HG03108 (cell line): ENCODE measurements at regions not wholly inside any gene's neighbourhood (a gene's known extent, or its start where the extent isn't known, plus 50 kb on each side); places are given as distances from the start of the nearest gene placed in this dataset.

ENCODE experiments used
- ATAC-seq: cut with Tn5 transposase; IDR thresholded peaks from one replicate; pipeline ENCODE4 v1.9.1; 2021; ENCODE audit warnings: moderate library complexity; ENCODE audit not compliant: unreplicated experiment

DNA sequence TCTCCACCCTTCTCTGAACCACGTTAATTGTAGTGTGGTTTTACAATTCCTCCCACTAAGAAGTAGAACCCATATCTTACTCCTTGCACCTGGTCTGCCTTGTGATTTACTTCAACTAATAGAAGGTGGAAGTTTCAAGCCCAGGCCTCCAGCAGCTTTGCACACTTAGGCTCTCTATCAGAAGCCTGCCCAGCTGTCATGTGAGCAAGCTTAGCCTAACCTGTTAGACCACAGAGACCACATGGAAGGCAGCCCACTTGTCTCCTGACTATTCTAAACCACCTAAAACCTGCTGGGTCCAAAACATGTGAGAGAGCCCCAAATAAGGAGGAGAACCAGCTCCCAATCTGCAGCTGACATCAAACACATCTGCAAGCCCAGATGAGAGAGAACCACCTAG is 127.6 kb upstream of the BTBD3 start:
- no peak for ATAC-seq

GRCh38 chr20:11791316-11791715 is 126.4 kb upstream of the BTBD3 start:
- no peak for ATAC-seq

DNA sequence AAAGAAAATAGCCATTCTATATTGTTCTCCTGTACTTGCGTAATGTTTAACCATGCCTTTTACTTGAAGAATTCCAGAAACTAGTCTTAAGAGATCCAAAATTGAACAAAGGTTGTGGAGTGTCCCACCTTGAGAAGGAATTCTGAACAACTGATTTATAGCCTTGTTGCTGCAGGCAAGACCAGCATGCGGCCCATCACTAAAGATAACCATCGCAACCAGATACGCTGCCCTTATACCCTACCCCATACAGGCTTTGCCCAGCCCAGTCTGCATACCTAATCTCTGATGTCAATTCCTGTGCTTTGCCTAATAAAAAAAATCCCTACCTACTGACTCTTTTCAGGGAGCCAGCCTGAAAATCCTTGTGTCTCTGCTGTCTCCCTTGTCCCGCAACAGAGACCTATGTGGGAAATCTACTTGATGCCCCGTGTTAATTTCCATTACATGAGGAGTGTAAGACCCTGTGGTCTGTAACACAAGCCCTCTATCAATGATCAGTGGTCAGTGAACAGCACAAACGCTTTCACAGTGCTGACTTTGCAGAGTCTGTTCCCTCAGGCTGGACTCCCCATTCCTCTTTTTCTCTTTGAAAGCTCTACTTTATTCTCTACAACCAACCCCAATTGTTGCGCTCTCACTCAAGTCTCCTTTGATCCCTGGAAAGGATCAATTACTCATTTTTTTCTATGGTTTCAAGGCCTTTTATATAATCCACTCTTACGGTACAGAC is 125.7 kb upstream of the BTBD3 start:
- no peak for ATAC-seq

GRCh38 chr20:11792568-11792953 is 125.1 kb upstream of the BTBD3 start:
- ATAC-seq, result no peak

DNA sequence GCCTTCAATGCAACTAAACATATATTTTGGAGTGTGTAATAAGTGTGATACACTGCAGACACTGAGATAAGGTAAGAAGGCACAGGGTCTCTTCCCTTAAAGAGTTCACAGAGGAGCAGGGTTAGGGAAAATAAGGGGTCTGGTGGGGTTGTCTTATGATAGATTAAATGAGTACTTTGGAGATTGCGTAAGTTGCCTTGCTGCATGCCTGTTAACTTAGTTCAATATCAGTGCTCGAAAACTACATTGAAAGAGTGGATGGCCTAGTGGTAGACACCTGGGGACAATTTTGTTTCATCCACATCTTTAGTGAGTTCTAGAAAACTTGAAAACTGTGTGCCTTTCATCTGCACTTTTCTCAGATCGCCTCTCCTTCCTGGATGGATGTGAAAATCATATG is 123.2 kb upstream of the BTBD3 start:
- no peak for ATAC-seq

DNA sequence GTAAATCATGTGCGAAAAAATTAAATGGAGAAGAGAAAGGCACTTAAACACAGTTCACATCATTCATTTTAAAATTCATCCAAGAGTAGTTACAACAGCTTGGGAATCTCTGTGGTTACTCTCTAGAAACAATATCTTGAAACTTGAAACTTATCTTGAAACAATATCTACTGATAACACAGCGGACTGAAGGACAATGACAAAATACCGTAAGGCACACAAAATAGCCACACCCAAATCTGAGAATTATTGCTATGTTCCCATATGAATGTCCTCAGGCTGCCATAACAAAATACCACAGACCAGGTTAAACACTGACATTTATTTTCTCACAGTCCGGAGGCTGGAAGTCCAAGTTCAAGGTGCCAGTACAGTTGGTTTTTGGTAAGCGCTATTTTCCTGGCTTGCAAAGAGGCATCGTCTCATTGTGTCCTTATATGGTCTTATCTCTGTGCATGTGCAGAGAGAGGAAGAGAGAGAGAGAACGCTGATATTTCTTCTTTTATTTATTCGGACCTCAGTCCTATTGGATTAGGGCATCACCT is 122.5 kb upstream of the BTBD3 start:
- ATAC-seq, result no peak

DNA sequence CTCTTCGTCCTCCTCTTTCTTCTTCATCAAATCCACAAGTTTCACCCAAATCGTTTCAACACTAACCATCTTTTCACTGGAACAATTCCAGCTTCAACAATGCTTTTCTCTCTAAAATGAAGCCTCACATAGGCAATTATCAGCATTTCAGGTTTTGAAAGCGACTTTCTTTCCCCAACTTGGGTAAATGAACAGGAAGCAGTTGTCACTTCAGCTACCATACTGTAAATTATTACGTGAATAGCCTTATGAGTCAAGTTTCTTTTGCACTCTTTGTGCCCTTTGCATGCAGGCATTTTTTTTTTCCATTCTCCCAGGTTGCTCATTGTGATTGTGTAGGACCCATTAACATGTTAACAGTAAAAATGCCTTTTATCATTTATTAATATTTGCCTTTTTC is 121.7 kb upstream of the BTBD3 start:
- ATAC-seq, result no peak

DNA sequence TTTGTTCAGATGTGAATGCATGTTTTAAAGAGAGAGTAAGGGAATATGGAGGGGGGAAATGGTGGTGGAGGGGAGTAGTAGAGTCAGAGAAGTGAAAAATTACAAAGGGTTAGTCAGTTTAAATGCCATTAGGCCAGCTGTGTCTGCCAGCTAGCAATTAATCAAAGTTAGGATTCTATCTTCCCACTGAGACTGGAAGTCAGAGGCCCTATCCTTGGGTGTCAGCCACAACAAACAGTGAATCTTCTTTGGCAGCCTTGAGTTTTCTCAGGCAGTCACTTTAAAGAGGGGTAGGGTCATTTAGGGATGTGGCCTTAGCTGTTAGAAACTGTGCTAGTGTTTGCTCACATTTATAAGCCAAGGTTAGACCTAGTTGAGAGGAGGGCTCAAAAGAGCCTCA is 120.5 kb upstream of the BTBD3 start:
- ATAC-seq, result no peak

DNA sequence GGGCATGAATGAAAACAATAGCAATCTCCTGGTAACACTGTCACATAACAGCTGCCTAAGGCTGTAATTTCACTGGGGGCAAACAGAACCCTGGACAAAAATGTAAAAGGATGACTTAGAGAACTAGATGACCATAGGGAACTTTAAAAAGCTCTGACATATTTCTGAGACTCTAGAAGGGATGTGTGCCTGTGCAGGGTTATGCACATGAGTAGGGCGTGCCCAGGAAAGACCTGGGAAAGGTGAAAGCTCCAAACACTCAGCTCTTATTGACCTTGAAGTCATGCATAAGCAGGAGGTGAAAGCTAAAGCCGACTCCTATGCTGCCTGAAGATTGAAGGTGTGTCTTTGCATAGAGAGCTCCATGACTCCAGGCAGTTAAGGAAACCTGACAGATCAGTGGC is 118.4 kb upstream of the BTBD3 start:
- no peak for ATAC-seq

GRCh38 chr20:11807054-11808048 is 110.3 kb upstream of the BTBD3 start:
- no peak for ATAC-seq

- ATAC-seq, result no peak
These were observed 108.9 kb upstream of the BTBD3 start for GRCh38 chr20:11808841-11809240.

DNA sequence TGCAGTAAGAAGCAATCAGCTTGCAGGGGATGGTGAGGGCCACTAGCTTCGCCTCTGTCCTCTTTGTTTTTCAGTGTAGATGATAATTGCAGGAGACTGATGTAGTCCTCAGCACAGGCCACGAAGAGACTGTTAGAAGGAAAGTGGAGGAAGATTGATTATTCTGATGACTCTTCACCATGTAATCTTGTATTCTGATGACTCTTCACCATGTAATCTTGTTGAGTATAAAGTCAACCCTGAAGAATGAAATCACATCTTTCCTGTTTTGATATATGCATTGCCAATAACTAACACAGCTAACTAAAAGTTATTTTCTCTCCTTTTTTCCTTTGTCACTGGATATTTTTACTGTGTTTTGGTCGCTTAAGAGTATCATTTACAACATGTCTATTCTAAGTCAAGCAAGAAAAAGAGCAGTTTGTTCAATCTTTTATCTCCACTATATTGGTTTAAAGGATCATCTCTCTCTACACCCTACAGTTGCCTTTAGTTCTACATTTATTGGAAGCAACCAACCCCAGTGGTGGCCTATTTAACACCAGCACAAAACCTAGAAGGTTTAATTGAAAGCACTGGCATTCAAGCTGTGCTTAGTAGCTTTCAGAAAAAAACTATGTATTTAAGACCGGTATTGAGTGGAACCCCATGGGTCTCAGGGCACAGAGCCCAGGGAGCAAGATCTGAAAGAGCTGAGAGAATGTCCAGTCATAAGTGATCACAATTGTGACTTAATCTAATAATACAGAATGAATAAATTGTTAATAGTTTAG is 107.2 kb upstream of the BTBD3 start:
- ATAC-seq, result no peak

DNA sequence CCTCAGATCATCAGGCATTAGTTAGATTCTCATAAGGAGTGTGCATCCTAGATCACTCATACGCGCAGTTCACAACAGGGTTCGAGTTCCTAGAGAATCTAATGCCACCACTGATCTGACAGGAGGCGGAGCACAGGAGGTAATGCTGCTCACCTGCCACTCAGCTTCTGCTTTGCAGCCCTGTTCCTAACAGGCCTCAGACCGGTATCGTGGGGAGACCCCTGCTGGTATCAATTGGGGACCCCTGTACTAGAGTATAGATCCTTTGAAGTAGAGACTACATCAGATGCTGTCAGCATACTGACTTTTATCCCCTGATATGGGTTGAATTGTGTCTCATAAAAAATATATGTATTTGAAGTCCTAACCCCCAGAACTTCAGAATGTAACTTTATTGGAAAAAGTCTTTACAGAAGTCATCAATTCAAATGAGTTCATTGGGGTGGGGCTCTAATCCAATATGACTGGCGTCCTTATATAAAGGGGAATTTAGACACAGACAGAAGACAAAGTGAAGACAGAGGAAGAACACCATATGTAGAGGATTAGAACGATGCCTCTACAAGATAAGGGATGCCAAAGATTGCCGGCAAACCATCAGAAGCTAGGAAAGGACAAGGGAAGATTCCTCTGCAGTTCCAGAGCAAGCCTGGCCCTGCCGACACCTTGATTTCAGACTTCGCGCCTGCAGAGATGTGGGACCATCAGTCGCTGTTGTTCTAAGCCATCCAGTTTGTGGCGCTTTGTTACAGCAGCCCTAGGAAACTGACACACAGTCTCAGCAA is 104.4 kb upstream of the BTBD3 start:
- ATAC-seq, result no peak

DNA sequence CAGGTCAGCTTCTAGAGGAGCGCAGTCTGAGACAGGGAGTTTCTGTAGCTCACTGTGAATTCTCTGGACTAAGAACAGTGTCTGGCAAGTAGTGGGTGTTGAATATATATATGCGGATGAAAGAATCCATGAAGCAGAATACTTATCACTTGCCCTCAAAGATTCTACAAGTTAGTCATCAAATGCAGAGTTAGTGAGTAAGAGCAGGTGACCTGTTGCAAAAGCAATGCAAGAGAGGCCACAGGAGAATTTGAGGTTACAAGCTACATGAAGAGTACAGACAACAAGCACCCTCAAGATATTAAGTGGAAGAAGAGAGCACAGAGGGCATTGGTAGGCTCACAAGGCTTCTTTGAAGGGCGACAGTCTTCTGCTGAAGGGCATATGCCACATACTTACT is 103.4 kb upstream of the BTBD3 start:
- no peak for ATAC-seq

DNA sequence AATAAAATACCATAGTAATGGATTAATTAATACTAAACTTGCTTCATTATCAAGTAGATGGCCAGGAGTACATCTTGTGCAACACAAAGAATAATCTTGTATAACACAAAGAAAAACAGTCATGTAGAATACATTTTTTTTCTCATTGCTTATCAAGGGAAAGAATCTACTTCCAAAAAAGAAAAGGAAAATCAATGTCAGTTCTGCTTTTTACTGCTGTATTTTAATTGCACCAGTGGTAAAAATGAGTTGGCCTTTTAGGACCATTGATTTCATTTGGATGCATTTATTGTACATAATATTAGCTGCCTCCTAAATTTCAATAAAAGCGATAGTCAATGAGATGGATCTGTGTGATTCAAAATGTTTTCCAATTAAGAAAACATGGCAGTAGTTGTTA is 96.9 kb upstream of the BTBD3 start:
- no peak for ATAC-seq

GRCh38 chr20:11822540-11822794 is 95.2 kb upstream of the BTBD3 start:
- no peak for ATAC-seq

GRCh38 chr20:11826334-11826733 is 91.4 kb upstream of the BTBD3 start:
- ATAC-seq, result no peak

DNA sequence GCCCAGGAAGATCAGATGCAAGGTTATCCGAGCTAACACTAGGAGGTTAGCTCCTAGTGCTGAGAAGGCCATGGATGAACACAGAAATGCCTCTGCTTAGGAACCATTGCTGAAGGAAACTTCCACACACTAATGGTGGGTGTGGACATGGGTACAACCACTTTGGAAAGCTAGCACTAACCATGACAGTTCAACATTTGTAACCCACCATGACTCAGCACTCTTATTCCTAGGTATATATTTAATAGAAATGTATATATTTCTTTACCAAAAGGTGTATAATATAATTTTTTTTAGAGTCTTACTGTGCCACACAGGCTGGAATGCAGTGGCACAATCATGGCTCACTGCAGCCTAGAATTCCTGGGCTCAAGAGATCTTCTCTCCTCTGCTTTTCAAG is 85.3 kb upstream of the BTBD3 start:
- ATAC-seq, result no peak

- no peak for ATAC-seq
These were observed 84.8 kb upstream of the BTBD3 start for GRCh38 chr20:11832851-11833250.

- ATAC-seq, result no peak
These were observed 83.9 kb upstream of the BTBD3 start for GRCh38 chr20:11833825-11834224.
